H1 (cell line): ENCODE measurements at regions not wholly inside any gene's neighbourhood (a gene's known extent, or its start where the extent isn't known, plus 50 kb on each side); places are given as distances from the start of the nearest gene placed in this dataset.

Experiments
- CEBPB ChIP-seq: IDR thresholded peaks from 2 replicates; pipeline ENCODE4 v1.6.1; 2012; ENCODE audit warnings: low read depth, low read length
- KDM4A ChIP-seq: IDR thresholded peaks from one replicate; pipeline ENCODE4 v1.7.1; 2012; ENCODE audit warnings: low read depth, mild to moderate bottlenecking, moderate library complexity, low read length, inconsistent platforms; ENCODE audit not compliant: severe bottlenecking
- SIN3A ChIP-seq, 2 experiments: IDR thresholded peaks in 1 of 2; conservative IDR thresholded peaks in 1 of 2; 2 replicates each; pipeline ENCODE4 v1.6.1; 2011 to 2012; ENCODE audit warnings: low read length in 2 of 2, improper control_type of control experiment in 1 of 2, low read depth in 1 of 2, mild to moderate bottlenecking in 1 of 2
- SUZ12 ChIP-seq: fragments of 200-600 bp; sonication (generic); IDR thresholded peaks from 2 replicates; pipeline ENCODE4 v1.6.1; 2012; ENCODE audit warnings: mild to moderate bottlenecking, inconsistent platforms, low read length, moderate library complexity, mixed read lengths

DNA sequence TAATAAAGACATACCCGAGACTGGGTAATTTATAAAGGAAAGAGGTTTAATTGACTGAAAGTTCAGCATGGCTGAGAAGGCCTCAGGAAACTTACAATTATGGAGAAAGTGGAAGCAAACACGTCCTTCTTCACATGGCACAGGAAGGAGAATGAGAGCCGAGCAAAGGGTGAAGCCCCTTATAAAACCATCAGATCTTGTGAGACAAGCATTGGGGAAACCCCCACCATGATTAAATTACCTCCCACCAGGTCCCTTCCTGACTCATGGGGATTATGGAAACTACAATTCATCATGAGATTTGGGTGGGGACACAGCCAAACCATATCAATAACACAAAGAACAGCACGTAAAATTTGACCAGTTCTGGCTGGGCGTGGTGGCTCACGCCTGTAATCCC, 85.6 kb upstream of the ATF7IP start (continued):
- TF ChIP-seq KDM4A (no peak), CEBPB (no peak), SUZ12 (no peak), SIN3A (conservative IDR thresholded peaks at IDR 0.05 in 1 of 2, IDR thresholded peaks at IDR 0.05 in 1 of 2; ENCODE audit: low read depth in 1 of 2, low read length in 2 of 2) (no peak)
